Ishikawa (cell line): ENCODE measurements at regions not wholly inside any gene's neighbourhood (a gene's known extent, or its start where the extent isn't known, plus 50 kb on each side); places are given as distances from the start of the nearest gene placed in this dataset.

Experiments used
- CREB1 ChIP-seq: IDR thresholded peaks from 2 replicates; pipeline ENCODE4 v1.6.1; 2012; ENCODE audit warnings: low read depth
- EGR1 ChIP-seq: IDR thresholded peaks from 2 replicates; pipeline ENCODE4 v1.6.1; 2012
- EP300 ChIP-seq: IDR thresholded peaks from 2 replicates; pipeline ENCODE4 v1.6.1; 2012; ENCODE audit warnings: borderline replicate concordance
- FOXM1 ChIP-seq: IDR thresholded peaks from 2 replicates; pipeline ENCODE4 v1.6.1; 2012; ENCODE audit warnings: low read depth, borderline replicate concordance
- TAF1 ChIP-seq: IDR thresholded peaks from 2 replicates; pipeline ENCODE4 v1.6.1; 2012; ENCODE audit warnings: low read depth, mild to moderate bottlenecking
- TCF12 ChIP-seq: IDR thresholded peaks from 2 replicates; pipeline ENCODE4 v1.6.1; 2012; ENCODE audit warnings: low read depth
- TEAD4 ChIP-seq: IDR thresholded peaks from 2 replicates; pipeline ENCODE4 v1.6.1; 2012
- ZBTB7A ChIP-seq: IDR thresholded peaks from 2 replicates; pipeline ENCODE4 v1.6.1; 2012; ENCODE audit warnings: low read depth
- TF ChIP-seq, protein P1 (sequence below): IDR thresholded peaks from 2 replicates; pipeline ENCODE4 v1.6.1; 2012; ENCODE audit warnings: low read depth, mild to moderate bottlenecking
- TF ChIP-seq, protein P2 (sequence below): IDR thresholded peaks from 2 replicates; pipeline ENCODE4 v1.6.1; 2012

DNA sequence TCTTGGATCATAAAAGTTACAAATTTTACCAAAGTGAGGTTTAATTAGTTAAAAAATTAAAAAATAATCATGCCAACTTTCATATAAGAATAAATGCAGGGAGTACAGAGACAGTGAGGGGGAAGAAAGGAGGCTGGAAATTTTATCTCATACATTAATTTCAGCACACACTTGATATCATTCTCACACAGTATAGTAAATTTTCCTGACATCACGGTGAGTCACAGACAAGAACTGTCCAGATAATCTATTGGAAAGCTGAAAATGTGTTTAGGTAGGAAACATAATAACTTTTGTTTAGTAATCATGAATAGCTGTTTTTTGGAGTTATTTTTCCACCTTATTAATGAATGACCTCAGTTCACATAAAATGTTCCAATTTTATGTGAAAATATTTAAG, 1204.8 kb downstream of the GALC start:
- TF ChIP-seq EP300 (no peak), EGR1 (no peak), TCF12 (no peak), TEAD4 (no peak), TAF1 (no peak), CREB1 (no peak), ZBTB7A (no peak), FOXM1 (no peak)
- TF ChIP-seq, protein P1, sequence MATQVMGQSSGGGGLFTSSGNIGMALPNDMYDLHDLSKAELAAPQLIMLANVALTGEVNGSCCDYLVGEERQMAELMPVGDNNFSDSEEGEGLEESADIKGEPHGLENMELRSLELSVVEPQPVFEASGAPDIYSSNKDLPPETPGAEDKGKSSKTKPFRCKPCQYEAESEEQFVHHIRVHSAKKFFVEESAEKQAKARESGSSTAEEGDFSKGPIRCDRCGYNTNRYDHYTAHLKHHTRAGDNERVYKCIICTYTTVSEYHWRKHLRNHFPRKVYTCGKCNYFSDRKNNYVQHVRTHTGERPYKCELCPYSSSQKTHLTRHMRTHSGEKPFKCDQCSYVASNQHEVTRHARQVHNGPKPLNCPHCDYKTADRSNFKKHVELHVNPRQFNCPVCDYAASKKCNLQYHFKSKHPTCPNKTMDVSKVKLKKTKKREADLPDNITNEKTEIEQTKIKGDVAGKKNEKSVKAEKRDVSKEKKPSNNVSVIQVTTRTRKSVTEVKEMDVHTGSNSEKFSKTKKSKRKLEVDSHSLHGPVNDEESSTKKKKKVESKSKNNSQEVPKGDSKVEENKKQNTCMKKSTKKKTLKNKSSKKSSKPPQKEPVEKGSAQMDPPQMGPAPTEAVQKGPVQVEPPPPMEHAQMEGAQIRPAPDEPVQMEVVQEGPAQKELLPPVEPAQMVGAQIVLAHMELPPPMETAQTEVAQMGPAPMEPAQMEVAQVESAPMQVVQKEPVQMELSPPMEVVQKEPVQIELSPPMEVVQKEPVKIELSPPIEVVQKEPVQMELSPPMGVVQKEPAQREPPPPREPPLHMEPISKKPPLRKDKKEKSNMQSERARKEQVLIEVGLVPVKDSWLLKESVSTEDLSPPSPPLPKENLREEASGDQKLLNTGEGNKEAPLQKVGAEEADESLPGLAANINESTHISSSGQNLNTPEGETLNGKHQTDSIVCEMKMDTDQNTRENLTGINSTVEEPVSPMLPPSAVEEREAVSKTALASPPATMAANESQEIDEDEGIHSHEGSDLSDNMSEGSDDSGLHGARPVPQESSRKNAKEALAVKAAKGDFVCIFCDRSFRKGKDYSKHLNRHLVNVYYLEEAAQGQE: no peak
- TF ChIP-seq, protein P2, sequence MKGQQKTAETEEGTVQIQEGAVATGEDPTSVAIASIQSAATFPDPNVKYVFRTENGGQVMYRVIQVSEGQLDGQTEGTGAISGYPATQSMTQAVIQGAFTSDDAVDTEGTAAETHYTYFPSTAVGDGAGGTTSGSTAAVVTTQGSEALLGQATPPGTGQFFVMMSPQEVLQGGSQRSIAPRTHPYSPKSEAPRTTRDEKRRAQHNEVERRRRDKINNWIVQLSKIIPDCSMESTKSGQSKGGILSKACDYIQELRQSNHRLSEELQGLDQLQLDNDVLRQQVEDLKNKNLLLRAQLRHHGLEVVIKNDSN: no peak
